Gastrocnemius medialis (tissue), 4 donors: ENCODE measurements at regions not wholly inside any gene's neighbourhood (a gene's known extent, or its start where the extent isn't known, plus 50 kb on each side); places are given as distances from the start of the nearest gene placed in this dataset.

Source experiments
- ATAC-seq, 2 donors: fragments of 150-250 bp; one replicate each; pipeline ENCODE4 v1.9.1; 2016
- DNase-seq, 2 donors: peaks; one replicate each; pipeline ENCODE4 v3.0.0-alpha.2; 2019
- H3K27ac ChIP-seq, 4 donors: fragments of 200-600 bp; sonication (generic); 1 replicate in 1 of 4; 2 replicates in 3 of 4; pipeline ENCODE4 v1.5.1; 2016 to 2018; ENCODE audit warnings: mild to moderate bottlenecking in 2 of 4, moderate library complexity in 1 of 4
- H3K27me3 ChIP-seq, 3 donors: fragments of 200-600 bp; sonication (generic) in 2 of 3; 1 replicate in 1 of 3; 2 replicates in 2 of 3; pipeline versions ENCODE4 v1.5.1 to v1.6.0; 2016 to 2019; ENCODE audit warnings: mild to moderate bottlenecking in 1 of 3, moderate library complexity in 1 of 3
- H3K36me3 ChIP-seq, 2 donors: fragments of 200-600 bp; sonication (generic) in 1 of 2; one replicate each; pipeline ENCODE4 v1.5.1; 2017 to 2018
- H3K4me1 ChIP-seq, 2 donors: fragments of 200-600 bp; sonication (generic) in 1 of 2; one replicate each; pipeline ENCODE4 v1.5.1; 2016 to 2017; ENCODE audit warnings: mild to moderate bottlenecking in 2 of 2
- H3K4me3 ChIP-seq, 4 donors: fragments of 200-600 bp; sonication (generic) in 3 of 4; 1 replicate in 1 of 4; 2 replicates in 3 of 4; pipeline ENCODE4 v1.5.1; 2016 to 2019; ENCODE audit warnings: mild to moderate bottlenecking in 2 of 4
- H3K9me3 ChIP-seq, 3 donors: fragments of 200-600 bp; sonication (generic) in 2 of 3; 1 replicate in 1 of 3; 2 replicates in 2 of 3; pipeline ENCODE4 v1.5.1; 2016 to 2019
- POLR2A ChIP-seq, 2 donors: fragments of 450-650 bp; IDR thresholded peaks; one replicate each; pipeline ENCODE4 v1.6.1; 2017; ENCODE audit warnings: antibody characterized with exemption in 2 of 2, mild to moderate bottlenecking in 2 of 2, moderate library complexity in 2 of 2
- in situ Hi-C, 4 donors: fragments of 200-750 bp; cut with MboI; loops; one replicate each; pipeline versions ENCODE4 v1.15.0 to v1.8.0; 2017; ENCODE audit warnings: low sequenced_read_pairs in 4 of 4
- intact Hi-C: fragments of 100-400 bp; cut with DNase I; formaldehyde crosslinking; loops from one replicate; pipeline ENCODE4 v1.15.1; 2023; ENCODE audit warnings: low total_unique reads
- TF ChIP-seq, protein P1 (sequence below), 5 experiments: fragments of 450-650 bp in 3 of 5; fragments of 200-600 bp in 2 of 5; sonication (generic) in 2 of 5; IDR thresholded peaks in 4 of 5; conservative IDR thresholded peaks in 1 of 5; 1 replicate in 4 of 5; 2 replicates in 1 of 5; pipeline ENCODE4 v1.5.1; 2016 to 2019; ENCODE audit warnings: antibody characterized with exemption in 5 of 5, mild to moderate bottlenecking in 3 of 5, moderate library complexity in 3 of 5

DNA sequence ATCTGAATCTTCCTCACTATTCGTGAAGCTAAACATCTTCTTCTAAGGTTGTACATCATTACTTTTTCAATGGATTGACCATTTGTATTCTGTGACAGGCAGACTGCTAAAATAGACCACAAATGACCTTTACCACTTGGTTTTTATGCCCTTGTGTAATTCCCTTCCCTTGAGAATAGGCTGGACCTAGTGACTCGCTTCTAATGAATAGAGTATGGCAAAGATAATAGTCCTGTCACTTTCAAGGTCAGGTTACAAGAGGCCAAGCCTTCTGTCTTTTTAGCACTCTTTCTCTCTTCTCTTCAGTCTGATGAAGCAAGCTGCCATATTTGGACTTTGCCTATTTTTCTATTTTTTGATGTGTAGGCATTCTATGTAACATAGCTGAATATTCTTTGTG is 492.9 kb downstream of the SOX6 start:
- Histone ChIP-seq H3K27ac (no peak overlapping the region), H3K36me3 (no peaks in the 10 kb centered on the region), H3K9me3 (no peaks in the 10 kb centered on the region), H3K4me3 (no peak overlapping the region), H3K27me3 (no peaks in the 10 kb centered on the region), H3K4me1 (no peaks in the 10 kb centered on the region)
- no peak for TF ChIP-seq POLR2A (IDR thresholded peaks at IDR 0.05)
- TF ChIP-seq, protein P1, sequence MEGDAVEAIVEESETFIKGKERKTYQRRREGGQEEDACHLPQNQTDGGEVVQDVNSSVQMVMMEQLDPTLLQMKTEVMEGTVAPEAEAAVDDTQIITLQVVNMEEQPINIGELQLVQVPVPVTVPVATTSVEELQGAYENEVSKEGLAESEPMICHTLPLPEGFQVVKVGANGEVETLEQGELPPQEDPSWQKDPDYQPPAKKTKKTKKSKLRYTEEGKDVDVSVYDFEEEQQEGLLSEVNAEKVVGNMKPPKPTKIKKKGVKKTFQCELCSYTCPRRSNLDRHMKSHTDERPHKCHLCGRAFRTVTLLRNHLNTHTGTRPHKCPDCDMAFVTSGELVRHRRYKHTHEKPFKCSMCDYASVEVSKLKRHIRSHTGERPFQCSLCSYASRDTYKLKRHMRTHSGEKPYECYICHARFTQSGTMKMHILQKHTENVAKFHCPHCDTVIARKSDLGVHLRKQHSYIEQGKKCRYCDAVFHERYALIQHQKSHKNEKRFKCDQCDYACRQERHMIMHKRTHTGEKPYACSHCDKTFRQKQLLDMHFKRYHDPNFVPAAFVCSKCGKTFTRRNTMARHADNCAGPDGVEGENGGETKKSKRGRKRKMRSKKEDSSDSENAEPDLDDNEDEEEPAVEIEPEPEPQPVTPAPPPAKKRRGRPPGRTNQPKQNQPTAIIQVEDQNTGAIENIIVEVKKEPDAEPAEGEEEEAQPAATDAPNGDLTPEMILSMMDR (IDR thresholded peaks at IDR 0.05 in 4 of 5, conservative IDR thresholded peaks at IDR 0.05 in 1 of 5): no peak
- ATAC-seq (no peak), DNase-seq (no peak)
- in situ Hi-C loops: no loop called here
- intact Hi-C loops: no loop called here

DNA sequence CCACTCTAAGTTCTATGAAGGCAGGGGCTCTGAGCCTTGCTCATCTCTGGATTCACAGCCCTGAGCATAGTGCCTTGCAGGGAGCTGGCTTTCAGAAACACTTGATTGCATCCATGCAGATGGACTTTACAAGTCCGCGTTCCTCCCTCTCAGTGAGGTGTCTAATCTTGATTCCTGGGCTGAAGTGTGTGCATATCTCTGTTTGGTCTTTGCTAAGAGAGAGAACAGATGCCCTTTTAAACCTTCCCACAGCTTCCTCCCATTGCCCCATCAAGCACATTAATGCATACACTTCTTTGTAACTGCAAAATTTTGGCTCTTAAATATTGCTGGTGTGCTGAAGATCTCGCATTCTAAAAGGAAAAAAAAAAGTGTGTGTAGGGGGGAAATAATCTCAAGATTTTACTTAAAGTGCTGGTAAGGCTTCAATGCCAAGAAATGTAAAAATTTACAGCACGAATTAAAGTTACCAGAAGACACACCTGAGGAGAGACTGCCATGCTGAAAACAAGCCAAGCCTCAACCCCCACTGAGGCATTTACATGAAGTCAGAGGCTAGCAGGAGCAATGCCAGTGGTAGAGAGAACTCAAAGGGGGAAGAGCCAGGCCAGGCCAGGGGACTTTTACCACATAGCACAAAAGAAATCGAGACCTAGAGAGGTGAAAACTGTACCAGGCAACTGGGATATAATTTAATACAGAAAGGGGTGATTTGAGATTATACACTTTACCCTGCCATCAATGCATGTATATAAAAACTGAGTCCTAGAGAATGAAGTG is 492.1 kb downstream of the SOX6 start:
- Histone ChIP-seq H3K27me3 (no peaks in the 10 kb centered on the region), H3K4me3 (no peak overlapping the region), H3K36me3 (no peaks in the 10 kb centered on the region), H3K9me3 (no peaks in the 10 kb centered on the region), H3K4me1 (no peaks in the 10 kb centered on the region), H3K27ac (no peak overlapping the region)
- ATAC-seq: no peak
- in situ Hi-C loops: no loop called here
- no peak for DNase-seq
- intact Hi-C loops: no loop called here
- no peak for TF ChIP-seq POLR2A (IDR thresholded peaks at IDR 0.05)
- TF ChIP-seq, protein P1 (IDR thresholded peaks at IDR 0.05 in 4 of 5, conservative IDR thresholded peaks at IDR 0.05 in 1 of 5): no peak

DNA sequence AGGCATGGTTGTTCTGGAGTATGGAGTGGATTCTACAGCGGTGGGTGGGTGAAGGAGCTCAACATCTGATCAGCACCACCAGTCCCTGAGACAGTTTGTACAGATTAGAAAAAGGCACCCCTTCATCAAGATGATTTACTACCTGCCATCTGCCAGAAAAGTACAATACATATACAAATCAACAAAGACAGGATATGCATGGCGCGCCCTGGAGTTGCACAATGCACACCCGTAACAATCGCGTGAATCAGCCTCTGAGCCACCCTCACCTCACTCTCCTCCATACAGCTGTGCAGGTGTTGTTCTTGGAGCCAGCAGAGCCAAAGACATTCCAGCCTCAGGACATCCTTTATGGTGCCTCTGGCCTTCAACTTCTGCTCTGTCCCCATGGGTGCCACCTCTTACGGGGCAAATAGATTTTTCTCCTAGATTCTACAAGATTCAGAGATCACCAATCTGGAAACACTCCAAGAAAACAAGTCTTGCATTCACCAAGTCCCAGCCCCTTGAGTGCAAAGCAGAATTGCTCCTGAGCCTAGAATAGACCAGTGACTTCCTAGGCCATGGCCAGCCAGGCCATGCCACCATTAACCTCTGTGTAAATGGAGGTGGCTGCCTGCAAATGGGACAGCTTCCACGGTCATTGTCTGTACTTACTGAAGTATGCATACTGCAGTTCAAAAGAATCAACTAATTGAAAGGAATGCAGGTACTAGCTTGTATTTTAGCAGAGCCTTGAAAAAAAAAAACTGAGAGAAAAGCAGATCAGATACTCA is 490.9 kb downstream of the SOX6 start:
- DNase-seq: no peak
- Histone ChIP-seq H3K27ac (no peak overlapping the region), H3K4me3 (no peak overlapping the region), H3K27me3 (no peaks in the 10 kb centered on the region), H3K4me1 (no peaks in the 10 kb centered on the region), H3K36me3 (no peaks in the 10 kb centered on the region), H3K9me3 (no peaks in the 10 kb centered on the region)
- intact Hi-C loops (no loop called here), in situ Hi-C loops (no loop called here)
- no peak for TF ChIP-seq POLR2A (IDR thresholded peaks at IDR 0.05)
- TF ChIP-seq, protein P1 (IDR thresholded peaks at IDR 0.05 in 4 of 5, conservative IDR thresholded peaks at IDR 0.05 in 1 of 5): no peak
- no peak for ATAC-seq

DNA sequence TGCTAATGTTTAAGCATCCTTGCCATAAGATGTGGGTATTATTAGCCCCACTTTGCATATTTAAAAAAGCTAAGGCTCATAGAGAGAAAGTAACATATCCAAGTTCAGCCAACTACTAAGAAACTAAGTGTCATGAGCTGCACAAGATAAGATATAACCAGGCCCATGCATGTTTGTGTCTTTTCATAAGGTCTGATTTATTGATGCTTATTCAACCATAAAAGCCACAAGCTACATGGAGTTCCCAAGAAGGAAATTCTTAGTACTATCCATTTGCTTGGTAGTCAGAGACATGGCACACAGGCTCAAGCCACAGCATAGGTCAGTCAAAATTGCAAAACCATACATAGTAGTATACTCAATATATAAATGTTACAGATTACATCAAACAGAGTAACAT is 488.5 kb downstream of the SOX6 start:
- no peak for ATAC-seq
- H3K27ac ChIP-seq: no peak overlapping the region
- intact Hi-C loops: no loop called here
- in situ Hi-C loops: no loop called here
- TF ChIP-seq, protein P1 (IDR thresholded peaks at IDR 0.05 in 4 of 5, conservative IDR thresholded peaks at IDR 0.05 in 1 of 5): no peak
- TF ChIP-seq POLR2A (IDR thresholded peaks at IDR 0.05): no peak
- no peak for DNase-seq
- no peak overlapping the region for H3K4me3 ChIP-seq
- H3K4me1 ChIP-seq: no peaks in the 10 kb centered on the region
- H3K36me3 ChIP-seq: no peaks in the 10 kb centered on the region
- H3K27me3 ChIP-seq: no peaks in the 10 kb centered on the region
- H3K9me3 ChIP-seq: no peaks in the 10 kb centered on the region
